ENCODE measurements at regions not wholly inside any gene's neighbourhood (a gene's known extent, or its start where the extent isn't known, plus 50 kb on each side); places are given as distances from the start of the nearest gene placed in this dataset.

DNA sequence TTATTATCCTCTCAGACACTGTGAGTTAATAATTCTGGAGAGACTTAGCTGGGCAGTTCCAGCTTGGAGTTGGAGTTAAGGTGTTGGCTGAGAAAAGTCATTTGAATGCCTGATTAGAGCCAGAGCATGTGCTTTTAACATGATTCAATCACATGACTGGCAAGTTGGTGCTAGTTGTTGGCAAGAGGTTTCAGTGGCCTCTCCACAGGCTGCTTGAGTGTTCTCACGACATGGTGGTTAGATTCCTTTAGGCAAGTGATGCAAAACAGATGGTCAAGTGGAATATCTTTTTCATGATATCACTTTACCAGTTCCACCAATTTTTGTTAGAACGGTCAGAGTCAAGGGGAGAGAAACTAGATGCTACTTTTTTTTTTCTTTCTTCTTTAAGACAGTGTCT lies 262.7 kb upstream of the FN1 start:
- DNase-seq, result no peak

DNA sequence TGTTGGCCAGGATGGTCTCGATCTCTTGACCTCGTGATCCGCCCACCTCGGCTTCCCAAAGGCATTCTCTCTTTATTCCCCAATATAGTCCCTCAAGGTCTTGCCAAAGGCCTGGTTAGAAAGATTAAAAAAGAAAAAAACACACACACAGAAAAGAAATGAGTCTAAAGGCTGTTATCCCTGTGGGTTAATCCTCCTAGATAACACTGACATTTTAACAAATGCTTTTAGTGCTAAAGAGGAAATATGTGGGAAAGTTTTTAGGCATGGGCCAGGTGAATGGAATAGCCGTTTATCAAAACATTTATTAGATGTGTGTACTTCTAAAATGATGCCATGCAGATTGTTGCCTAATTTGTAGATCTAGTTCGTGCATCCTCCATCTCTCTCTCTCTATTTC lies 261.6 kb upstream of the FN1 start:
- Mint-ChIP-seq H3K27ac (no peak overlapping the region), H3K4me3 (no peak overlapping the region), H3K4me1 (no peaks in the 10 kb centered on the region), H3K9me3 (peaks cover 7 to 9% of the 10 kb centered on the region in 2 donors), H3K27me3 (no peaks in the 10 kb centered on the region)
- no peak for ATAC-seq
- no peak for DNase-seq

More for the DNA sequence above, 262.7 kb upstream of the FN1 start:
- H3K9me3 Mint-ChIP-seq, result peaks cover 7 to 9% of the 10 kb centered on the region in 2 donors
- ATAC-seq, result no peak
- no peak overlapping the region for H3K27ac Mint-ChIP-seq
- H3K27me3 Mint-ChIP-seq, result no peaks in the 10 kb centered on the region
- H3K4me3 Mint-ChIP-seq, result no peak overlapping the region
- no peaks in the 10 kb centered on the region for H3K4me1 Mint-ChIP-seq

DNA sequence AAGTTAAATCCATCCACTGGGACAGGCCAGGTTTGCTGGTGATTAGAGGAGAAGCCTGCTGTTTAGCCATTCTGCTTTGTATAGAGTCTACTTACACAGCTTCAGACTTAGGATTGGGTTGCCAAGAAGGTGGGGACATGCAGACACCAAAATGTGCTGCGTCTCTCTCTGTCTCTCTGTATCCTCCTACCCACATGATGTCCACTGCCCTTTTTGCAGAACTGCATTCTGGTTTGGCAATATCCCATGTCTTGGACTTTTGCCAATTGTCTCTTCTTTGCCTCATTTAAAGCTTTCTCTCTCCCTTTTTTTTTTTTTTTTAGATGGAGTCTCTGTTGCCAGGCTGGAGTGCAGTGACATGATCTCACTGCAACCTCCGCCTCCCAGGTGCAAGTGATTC lies 261.1 kb upstream of the FN1 start:
- Mint-ChIP-seq H3K4me1 (no peaks in the 10 kb centered on the region), H3K27me3 (no peaks in the 10 kb centered on the region), H3K9me3 (peaks cover 7 to 9% of the 10 kb centered on the region in 2 donors), H3K4me3 (no peak overlapping the region), H3K27ac (no peak overlapping the region)
- DNase-seq (no peak), ATAC-seq (no peak)

DNA sequence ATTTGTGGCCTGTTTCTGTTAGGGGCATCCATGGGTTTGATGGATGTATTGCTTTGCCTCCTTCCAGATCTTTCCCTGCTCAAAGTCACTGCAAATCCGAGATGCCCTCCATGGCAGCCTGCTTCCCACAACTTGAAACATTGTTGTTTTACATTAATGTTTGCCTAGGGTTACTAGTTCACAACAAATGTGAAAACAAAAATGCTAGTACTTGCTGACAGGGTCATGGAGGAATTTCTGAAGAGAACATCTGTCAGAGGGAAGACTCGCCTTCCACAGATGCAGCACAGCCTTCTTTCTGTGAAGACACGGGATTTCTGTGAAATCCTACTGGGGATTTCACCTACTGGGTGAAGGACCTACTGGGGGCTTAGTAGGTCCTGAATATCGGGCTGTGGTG lies 260.0 kb upstream of the FN1 start:
- no peak overlapping the region for H3K4me3 Mint-ChIP-seq
- DNase-seq (no peak), ATAC-seq (no peak)
- H3K9me3 Mint-ChIP-seq, result peaks cover 7 to 9% of the 10 kb centered on the region in 2 donors
- no peaks in the 10 kb centered on the region for H3K27me3 Mint-ChIP-seq
- H3K4me1 Mint-ChIP-seq, result no peaks in the 10 kb centered on the region
- no peak overlapping the region for H3K27ac Mint-ChIP-seq

DNA sequence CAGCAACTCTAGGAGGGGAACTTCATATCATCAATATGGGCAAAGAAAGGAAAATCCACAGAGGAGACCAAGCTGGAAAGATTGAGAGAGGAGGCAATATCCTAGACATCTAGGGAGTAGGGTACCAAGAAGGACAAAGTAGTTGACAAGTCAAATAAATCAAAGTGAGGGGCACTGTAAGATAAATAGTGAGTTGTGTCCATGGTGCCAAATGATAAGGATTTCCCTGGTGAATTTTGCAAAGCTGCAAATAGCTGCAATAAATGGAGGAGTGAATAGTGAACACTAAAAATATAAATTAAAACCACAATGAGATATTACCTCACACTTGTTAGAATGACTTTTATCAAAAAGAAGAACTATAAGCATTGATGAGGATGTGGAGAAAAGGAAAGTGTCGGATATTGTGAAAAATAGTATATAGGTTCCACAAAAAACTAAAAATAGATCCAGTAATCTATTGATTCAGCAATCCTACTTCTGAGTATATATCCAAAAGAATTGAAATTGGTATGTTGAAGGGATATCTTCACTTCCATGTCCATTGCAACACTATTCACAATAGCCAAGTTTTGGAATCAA lies 258.2 kb upstream of the FN1 start:
- Mint-ChIP-seq H3K27ac (no peak overlapping the region), H3K4me1 (no peaks in the 10 kb centered on the region), H3K27me3 (no peaks in the 10 kb centered on the region), H3K4me3 (no peak overlapping the region), H3K9me3 (peaks cover 6 to 9% of the 10 kb centered on the region in 2 donors)
- ATAC-seq (no peak), DNase-seq (no peak)

DNA sequence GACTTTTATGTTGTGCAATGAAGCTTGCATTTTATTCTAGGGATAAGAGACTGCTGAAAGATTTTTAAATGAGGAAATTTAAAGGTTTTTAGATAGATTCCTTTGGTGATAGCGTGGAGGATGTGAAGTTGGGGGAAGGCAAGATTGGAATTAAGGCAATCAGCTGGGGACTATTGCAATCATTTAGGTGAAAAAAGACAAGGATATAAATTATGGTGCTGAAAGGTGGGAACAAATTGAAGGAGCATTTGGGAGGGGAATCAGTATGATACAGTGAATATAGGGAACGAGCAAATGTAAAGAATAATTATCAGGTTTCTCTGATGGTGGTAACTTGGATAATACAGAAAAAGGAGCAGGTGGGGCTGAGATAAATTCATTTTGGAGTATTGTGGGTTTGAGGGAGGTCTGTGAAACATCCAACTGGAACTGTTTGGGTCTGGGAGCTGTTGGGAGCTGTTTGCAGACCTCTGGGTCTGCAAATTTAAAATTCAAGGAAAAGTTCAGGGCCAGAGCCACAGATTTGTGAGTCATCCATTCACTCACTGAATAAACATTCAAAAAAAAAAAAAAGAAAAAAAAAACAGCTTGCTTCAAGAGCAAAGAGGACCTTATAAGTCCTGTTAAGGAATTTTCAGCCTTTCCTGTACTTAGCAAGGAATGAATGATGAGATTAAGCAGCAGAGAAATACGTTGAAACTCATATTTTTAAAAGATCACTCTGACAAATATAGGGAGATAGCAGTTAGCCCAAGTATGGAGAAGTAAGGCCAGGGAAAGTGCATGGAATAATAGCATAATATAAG lies 257.5 kb upstream of the FN1 start:
- DNase-seq (no peak), ATAC-seq (no peak)
- Mint-ChIP-seq H3K9me3 (peaks cover 0 to 9% of the 10 kb centered on the region in 2 donors), H3K27me3 (no peaks in the 10 kb centered on the region), H3K27ac (no peak overlapping the region), H3K4me1 (no peaks in the 10 kb centered on the region), H3K4me3 (no peak overlapping the region)

DNA sequence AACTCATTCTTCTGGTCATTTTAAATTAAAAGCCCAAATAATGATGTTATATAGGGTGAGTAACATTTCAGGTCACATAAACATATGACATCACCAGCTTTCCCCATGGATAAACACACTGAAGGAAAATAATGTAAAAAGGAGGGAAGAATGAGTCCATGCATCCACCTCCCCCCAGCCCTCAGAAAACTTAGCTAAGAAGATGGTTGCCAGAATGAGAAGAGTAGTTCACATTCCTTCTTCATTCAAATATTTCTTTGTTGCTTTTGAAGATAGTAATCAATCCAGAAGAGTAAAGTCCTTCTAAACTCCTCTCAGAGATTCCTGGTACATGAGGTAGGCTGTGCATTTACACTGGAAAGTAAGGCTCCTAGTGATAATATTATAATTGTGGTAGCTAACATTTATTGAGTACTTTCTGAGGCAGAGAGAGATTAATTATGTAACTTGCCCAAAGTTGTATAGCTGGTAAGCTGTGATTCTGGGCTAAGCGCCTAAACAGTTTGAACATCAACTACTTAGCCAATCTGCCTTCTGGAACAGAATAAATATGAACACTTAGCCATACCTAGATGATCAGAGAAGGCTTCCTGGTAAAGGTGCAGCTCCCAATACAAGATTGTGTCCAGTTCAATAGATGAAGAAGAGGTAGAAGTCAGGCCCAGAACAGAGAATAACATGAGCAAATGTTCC lies 256.7 kb upstream of the FN1 start:
- Mint-ChIP-seq H3K27me3 (no peaks in the 10 kb centered on the region), H3K4me3 (no peak overlapping the region), H3K4me1 (no peaks in the 10 kb centered on the region), H3K27ac (no peak overlapping the region), H3K9me3 (peaks cover 0 to 5% of the 10 kb centered on the region in 2 donors)
- no peak for DNase-seq
- no peak for ATAC-seq

DNA sequence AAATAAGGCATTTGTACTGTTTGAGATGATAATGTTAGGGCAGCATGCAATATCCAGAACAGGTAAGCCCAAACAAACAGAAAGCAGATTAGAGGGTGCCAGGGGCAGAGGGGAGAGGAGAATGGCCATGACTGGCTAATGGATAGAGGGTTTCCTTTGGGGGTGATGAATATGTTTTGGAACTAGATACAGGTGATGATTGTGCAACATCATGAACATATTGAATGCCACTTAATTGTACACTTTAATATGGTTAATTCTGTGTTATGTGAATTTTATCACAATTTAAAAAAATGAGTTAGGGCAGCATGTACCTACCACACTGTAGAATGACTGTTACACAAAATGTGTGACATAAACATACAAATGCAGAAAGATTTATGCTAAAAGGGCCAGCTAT lies 255.5 kb upstream of the FN1 start:
- H3K9me3 Mint-ChIP-seq, result peaks cover 0 to 4% of the 10 kb centered on the region in 2 donors
- ATAC-seq (no peak), DNase-seq (no peak)
- H3K4me1 Mint-ChIP-seq, result no peaks in the 10 kb centered on the region
- H3K27ac Mint-ChIP-seq, result no peak overlapping the region
- no peaks in the 10 kb centered on the region for H3K27me3 Mint-ChIP-seq
- H3K4me3 Mint-ChIP-seq, result no peak overlapping the region

DNA sequence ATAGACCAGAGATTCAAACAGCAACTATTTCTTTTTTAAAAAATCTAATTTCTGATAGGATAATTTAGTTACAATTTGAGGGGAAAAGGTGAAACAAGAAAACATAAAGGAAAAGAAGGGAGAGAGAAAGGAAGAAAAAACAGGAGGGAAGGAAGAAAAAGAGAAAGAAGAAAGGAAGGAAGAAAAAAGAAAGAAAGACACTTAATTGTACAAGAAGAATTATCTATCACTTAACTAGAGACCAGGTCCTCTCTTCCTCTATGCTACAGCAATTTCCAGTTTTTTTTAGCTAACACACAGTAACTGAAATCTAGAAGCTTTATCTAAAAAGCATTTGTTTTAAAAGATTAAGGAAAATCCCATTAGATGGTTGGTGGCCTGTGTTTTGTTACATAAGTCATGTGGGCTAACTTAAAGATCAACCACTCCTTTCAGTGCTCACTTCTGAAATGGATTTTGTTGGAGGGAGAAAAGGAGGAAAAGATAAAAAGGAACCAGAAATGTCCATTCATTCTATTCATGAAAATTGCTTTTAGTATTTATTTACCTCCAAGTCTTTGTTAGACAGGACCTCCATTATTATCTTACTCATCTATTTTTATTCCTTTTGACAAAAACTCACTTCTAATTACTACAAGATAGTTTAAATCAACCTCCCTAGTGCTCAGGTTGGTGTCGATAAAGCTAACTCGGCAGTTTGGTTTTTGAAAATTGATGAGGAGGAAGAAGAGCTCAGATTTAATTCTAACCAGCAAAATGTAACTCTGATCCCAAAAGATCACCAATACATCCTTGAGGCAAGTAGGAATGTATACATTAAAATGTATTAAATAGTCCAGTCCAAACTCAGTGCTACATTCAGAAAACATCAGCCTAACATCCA lies 251.5 kb upstream of the FN1 start:
- H3K27me3 Mint-ChIP-seq, result no peaks in the 10 kb centered on the region
- H3K27ac Mint-ChIP-seq, result no peak overlapping the region
- ATAC-seq (no peak), DNase-seq (no peak)
- H3K4me3 Mint-ChIP-seq, result no peak overlapping the region
- H3K4me1 Mint-ChIP-seq, result peaks cover 3% of the 10 kb centered on the region
- H3K9me3 Mint-ChIP-seq, result peaks cover 0 to 16% of the 10 kb centered on the region in 2 donors

DNA sequence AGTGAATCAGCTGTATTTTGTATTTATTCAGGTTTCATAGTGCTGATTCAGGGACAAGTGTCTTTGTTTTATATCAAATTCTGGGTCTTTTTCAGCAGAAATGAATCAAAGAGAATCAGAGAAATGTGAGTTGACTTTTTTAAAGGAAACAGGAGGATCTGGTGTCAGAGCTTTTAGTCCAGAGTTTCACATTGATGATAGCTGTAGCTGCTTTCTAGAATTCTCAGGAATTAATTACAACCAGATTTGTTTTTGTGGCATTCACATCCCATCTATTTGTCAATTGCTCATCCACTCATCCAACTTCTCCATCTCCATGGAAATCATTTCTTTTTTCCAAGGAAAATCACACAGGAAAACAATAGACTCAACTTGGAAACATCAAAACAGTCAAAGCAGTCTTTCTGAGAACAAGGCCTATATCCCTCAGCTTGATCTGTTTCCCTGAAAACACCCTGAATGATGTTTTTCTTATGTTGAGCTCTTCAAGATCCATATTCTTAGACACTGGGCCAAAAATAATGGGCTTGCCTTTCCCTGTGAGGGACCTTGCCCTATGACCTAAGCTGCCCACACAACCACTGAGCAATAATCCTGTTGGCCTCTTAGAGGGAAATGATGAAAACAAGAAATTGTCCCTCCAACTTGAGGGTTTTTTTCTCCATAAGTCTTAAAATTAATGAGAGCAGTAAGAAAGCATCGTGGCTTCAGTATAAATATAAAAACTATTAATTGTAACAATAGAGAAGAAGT lies 249.5 kb upstream of the FN1 start:
- no peak for DNase-seq
- Mint-ChIP-seq H3K4me3 (no peak overlapping the region), H3K27ac (no peak overlapping the region), H3K27me3 (no peaks in the 10 kb centered on the region), H3K4me1 (peaks cover 23% of the 10 kb centered on the region), H3K9me3 (peaks cover 0 to 16% of the 10 kb centered on the region in 2 donors)
- ATAC-seq, result no peak

DNA sequence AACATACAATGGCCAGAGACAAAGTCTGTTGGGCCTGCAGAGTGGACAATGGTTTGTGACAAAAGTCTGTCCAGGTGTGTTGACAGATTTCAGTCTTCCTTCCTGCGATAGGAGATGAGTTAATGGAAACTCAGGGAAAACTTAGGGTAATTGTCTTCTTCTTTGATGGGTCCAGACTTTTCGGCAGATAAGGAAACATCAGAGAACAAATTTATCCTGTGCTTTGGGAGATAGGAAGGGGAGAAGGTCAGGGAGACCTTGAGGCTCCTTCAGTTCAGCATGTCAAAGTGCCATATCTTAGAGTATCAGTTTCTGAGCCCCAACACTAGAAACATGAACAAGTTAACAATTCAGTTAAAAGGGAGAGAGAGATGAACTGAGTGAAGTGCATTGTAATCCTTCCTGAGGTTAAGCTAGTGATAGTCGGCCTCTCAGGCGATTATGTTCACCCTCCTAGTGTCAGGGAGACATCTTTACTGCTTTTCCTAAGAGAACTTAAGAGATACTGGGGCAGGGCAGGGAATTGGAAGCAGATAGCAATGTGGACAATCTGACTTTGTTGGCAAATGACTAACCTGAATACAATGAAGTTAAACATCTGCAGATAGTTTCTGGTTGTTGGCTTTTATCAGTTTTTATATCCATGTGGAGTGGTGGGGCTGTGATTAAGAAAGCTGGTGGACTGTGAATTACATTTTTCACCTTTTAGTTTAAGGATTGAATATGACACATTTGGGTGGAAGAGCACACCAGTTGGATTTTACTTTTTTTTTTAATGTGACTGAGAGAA lies 248.8 kb upstream of the FN1 start:
- Mint-ChIP-seq H3K27ac (no peak overlapping the region), H3K4me1 (peaks cover 23% of the 10 kb centered on the region), H3K27me3 (no peaks in the 10 kb centered on the region), H3K9me3 (peaks cover 0 to 16% of the 10 kb centered on the region in 2 donors), H3K4me3 (no peak overlapping the region)
- ATAC-seq (no peak), DNase-seq (no peak)

DNA sequence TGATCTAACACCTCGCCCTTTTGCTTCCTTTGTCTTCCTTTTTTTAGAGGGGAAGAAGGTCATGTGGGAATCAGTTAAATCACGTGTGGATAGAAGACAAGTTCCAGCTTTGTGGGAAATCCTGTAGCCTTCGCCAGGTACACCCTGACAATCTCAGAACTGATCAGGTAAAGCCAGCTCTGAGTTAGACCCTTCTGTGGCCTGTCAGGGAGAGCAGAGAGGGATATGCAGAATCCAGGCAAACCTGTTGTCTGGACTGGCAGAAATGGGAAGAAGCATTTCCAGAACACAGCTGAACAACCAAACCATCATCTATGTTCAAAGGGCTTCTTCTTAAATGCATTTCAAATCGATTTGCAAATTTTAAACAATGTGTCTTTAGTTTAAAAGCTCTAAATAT lies 247.4 kb upstream of the FN1 start:
- ATAC-seq (no peak), DNase-seq (no peak)
- H3K4me1 Mint-ChIP-seq, result peaks cover 23% of the 10 kb centered on the region
- peaks cover 0 to 16% of the 10 kb centered on the region in 2 donors for H3K9me3 Mint-ChIP-seq
- H3K4me3 Mint-ChIP-seq, result no peak overlapping the region
- no peaks in the 10 kb centered on the region for H3K27me3 Mint-ChIP-seq
- no peak overlapping the region for H3K27ac Mint-ChIP-seq

DNA sequence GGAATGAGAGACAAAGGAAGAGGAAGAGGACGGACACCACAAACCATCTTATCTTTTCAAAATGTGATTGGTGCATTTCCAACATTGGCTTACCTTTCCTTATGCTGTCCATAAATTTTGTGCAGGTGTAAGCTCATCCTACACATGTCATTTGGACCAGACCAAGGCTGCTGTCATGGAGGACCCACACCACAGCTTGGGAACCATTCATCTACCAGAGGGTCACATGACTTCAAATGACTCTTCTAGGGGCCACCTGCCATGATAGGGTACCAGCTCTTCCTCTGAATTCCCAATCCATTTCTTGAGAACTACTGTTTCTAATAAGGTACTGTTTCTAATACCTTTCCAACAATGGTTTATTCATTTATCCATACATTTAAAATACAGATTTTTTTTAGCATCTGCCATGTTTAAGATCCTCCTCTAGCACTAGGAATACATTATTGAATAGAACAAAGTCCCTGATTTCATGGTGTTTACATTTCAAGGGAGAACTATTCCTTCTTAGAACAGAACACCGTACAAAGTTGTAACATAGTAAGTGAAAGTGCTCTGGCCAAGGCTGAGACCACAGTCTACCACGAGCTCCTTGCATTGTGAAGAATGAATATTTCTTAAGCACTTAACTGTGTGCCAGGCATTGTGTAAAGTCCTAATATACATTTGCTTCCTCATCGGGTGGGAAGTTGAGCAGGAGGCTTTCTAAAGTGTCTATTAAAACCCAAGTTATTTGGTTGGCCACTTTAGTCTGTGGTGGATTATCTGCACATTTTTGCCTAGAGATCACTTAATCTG lies 246.1 kb upstream of the FN1 start:
- Mint-ChIP-seq H3K27ac (peak overlapping the region; percentile 50 to 66), H3K9me3 (peaks cover 0 to 16% of the 10 kb centered on the region in 2 donors), H3K4me1 (peaks cover 23% of the 10 kb centered on the region), H3K27me3 (no peaks in the 10 kb centered on the region), H3K4me3 (peak overlapping the region; percentile 43 to 60)
- ATAC-seq (no peak), DNase-seq (no peak)

All from stimulated activated naive CD8-positive, alpha-beta T cell treated with anti-CD3 and anti-CD28 coated beads, Interleukin-15, amount 100 ng/mL, for 72 hours (primary cell).